Stimulated activated CD4-positive, alpha-beta T cell treated with anti-CD3 and anti-CD28 coated beads, TNF-alpha, amount 100 ng/mL, for 24 hours (primary cell): ENCODE measurements at regions not wholly inside any gene's neighbourhood (a gene's known extent, or its start where the extent isn't known, plus 50 kb on each side); places are given as distances from the start of the nearest gene placed in this dataset.
"Not testable (repeated sequence)": the region's sequence is repeated elsewhere in the genome, so short reads cannot be mapped to it uniquely, and the experiment has no call there.

Source experiments
- DNase-seq, 3 experiments: peaks; one replicate each; pipeline ENCODE4 v3.0.0-alpha.2; 2020; ENCODE audit warnings: low read depth in 3 of 3

DNA sequence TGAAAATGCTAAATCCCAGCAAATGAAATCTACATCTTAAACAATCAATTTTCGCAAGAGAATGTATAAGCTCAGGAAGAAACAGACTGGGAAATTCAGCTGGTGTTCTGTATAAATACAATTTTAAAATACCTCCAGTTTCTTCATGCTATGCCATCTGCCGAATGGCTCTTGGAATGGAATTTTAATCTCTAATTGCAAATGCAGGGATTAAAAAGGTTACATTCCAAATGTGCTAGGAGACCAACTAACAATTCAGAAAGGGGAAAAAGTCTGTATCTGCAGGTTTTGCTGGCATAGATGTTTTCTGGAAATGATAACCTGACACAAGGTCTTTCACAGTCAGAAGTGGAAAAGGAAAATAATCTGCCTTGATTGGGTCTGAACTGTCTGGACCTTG, 379.7 kb downstream of the MAT2B start:
- no peak for DNase-seq

DNA sequence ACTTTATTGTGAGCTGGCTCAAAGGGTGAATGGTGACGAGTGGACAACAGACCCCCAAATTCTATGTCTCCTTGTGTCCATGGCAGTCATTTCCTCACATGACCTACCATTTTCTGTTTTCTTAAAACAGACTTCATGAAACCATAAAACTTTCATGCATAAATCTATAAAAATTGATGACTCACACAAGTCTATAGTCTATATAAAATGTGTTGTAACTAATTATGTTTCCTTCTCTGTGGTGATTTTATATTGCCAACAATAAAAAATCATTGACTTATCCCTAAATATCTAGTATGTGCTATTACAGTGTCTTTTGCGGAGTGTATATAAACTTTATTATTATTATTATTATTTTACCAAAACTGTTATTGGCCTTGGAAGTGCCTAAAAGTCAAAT, 382.4 kb downstream of the MAT2B start:
- DNase-seq = no peak

DNA sequence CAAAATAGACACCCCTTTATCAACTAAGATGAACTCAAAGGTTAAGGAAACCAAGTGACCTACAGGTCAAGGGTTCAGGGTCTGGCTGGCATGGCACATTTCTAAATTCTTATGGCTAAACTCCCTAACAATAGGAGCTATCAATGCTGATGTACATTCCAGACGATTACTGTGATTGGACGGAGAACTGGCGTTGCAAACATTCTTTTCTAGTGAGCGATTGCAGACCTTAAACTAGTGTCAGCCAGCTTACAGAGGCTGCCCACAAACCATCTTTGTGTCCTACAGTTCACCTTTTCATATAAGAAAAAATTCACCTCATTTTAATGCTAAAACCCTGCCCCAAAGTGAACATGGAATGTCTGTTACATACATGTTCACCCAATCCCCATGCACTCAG, 382.9 kb downstream of the MAT2B start:
- no peak for DNase-seq

DNA sequence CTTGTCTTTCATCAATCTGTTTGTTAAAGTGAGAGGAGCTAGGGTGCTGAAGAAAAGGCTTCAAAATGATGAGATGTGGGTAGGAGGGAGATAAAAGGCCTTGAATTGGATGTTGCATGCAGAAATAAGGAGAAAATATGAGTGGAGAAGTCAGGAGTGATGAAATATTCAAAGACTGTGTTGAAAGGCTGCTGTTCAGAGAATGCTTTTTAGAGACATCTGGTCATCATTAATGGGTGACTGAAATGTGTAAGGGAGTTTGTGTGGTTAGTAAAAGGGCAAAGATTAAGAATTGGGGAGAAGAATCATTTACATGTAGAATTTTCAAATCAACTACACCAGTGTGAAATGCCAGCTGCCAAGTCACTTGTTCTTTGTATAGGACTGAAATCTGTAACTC, 383.9 kb downstream of the MAT2B start:
- DNase-seq = no peak

DNA sequence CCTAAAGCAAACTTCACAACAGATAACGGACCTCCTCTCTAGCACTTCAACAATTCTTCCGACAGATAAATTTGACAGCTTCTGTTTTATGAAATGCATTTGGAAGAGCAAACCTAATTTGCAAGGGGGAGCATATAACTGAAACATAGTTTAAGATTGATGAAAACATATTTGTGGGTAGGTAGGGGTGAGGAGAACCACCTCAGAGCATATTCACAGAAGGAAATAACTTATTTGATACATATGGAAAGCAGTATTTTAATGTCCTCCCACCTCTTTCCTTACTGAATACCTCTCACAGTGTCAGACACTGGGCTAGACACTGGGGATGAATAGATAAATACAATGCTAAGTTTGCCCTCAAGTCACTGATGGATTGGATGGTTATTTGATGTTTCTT, 384.8 kb downstream of the MAT2B start:
- DNase-seq = no peak

DNA sequence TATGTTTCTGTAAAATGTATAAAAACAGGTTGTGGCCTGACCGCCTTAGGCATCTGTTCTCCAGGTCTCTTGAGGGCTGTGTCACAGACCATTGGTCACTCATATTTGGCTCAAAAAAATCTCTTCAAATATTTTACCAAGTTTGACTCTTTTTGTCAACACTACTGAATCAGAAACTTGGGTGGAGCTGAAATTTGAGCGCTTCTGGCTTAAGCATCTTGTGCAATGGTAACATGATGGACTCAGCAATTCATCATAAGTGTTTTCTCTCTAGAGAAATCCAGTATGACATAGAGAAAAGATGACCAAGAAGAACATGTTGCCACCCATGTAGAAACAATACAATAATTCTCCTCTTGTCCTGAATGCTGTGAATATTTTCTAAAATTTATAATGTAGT, 387.9 kb downstream of the MAT2B start:
- no peak for DNase-seq

DNA sequence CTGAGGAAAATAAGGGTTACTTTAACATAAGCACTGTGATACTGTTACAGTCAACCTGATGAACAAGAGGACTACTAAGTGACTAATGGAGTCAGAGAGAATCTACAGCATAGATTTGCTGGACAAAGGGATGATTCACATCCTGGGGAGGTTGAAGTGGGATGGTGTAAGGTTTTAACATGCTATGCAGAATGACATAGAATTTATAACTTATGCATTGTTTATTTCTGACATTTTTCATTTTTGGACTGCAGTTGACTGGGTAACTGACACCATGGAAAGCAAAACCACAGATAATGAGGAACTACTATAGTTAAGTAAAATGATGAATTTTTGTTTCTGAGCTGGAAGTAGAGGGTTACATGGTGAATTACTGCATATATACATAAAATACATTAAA, 389.2 kb downstream of the MAT2B start:
- no peak for DNase-seq

DNA sequence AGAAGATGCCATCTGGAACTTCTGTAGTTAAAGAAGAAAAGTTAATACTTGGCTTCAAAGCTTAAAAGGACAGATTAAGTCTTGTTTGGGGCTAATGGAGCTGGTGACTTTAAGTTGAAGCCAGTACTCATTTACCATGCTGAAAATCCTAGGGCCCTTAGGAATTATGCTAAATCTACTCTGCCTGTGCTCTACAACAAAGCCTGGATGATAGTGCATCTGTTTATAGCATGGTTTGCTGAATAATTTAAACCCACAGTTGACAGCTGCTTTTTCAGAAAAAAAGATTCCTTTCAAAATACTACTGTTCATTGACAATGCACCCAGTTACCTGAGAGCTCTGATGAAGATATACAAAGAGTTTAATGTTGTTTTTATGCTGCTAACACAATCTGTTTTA, 393.5 kb downstream of the MAT2B start:
- DNase-seq = no peak

DNA sequence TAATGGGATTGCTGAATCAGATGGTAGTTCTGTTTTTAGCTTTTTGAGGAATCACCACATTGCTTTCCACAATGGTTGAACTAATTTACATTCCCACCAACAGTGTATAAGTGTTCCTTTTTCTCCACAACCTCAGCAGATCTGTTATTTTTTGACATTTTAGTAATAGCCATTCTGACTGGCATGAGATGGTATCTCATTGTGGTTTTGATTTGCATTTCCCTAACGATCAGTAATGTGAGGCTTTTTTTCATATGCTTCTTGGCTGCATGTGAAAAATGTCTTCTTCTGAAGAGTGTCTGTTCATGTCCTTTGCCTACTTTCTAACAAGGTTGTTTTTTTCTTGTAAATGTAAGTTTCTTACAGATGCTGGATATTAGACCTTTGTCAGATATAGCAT, 402.4 kb downstream of the MAT2B start:
- DNase-seq = not testable (repeated sequence)

DNA sequence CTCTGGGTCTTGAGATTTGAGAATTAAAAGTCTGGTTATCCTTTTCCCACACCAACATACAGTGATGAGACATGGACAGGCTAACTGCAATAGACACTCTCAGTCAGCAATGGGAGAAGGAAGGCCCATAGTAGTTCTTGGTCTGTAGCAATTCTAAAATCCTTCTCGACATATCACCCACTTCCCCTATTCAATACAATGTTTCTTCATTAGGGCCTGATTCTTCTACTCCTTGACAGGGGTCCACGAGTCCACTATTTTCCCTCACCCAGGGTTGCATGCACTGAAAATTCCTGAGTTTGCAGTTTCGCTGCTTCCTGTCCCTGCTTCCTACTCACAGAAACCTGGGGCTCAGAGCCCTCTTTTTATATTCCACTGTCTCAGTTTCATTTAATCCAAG, 402.8 kb downstream of the MAT2B start:
- DNase-seq = no peak

DNA sequence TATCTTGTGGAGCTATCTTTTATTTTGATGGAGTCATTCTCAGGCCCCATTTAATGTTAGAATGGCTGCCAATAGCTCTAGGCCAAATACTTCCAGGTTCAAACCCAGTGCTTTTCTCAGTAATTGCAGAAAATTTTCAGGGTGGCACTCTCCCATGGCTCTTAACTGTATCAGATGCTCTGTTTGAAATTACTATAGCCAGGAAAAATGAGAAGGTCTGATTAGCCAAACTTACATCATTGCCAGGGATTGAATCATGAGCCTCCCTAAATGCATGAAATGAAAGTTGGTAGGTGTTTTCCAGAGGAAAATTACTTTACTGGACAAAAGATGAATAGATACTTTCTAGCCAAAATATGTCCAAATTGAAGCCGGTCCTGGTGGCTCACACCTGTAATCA, 404.8 kb downstream of the MAT2B start:
- DNase-seq = no peak

DNA sequence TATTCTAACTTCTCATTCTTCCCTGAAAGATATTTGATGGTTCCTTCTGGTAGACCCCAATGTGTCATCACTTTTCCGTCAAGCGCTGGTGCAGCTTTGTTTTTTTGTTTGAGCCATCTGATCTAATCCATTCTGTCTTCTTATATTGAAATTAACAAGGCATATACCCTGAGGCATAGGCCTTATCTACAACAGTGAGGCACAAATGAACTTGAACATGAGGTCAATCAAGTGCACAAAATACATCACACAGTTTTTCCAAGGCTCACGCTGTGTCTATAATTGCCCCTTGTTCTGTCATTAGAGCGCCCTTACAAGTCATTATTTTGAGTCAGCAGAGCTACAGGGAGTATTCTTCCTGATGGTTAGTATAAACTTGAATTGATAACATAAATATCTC, 406.6 kb downstream of the MAT2B start:
- DNase-seq = no peak

DNA sequence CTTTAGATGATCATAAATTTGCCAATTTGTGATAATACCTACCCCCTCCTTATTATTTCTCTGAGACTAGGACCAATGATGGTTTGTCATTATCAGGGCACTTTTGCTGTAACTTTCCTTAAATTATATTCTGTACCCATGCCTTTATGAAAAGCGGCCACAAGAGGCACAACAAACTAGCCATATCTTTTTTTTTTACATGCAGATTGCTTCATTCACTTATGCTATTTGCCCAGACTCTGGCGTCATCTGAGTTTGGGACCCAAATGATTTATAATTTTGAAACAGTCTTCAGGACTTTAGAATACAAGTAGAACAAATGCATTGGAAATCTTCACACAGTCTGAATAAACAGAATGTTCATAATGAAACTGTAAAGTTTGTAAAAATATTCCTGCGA, 408.1 kb downstream of the MAT2B start:
- no peak for DNase-seq

DNA sequence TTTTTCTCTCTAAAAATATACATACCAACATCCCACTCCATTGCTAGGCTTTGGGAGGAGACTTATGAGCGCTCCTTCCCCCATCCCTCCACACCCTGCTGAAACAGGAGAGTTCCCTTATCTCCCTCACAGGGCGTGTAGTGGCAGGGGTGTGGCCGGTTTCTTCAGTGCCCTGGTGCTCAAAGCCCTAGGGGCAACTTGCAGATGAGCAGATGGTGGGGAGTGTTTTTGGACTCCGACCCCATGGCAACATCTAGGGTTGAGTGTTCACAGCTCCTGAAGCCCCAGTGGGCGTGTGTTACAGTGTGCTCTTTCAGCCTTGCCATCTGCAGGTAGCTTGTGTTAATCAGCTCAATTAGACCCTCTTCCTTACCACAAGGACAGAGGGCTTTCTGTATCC, 409.5 kb downstream of the MAT2B start:
- no peak for DNase-seq

DNA sequence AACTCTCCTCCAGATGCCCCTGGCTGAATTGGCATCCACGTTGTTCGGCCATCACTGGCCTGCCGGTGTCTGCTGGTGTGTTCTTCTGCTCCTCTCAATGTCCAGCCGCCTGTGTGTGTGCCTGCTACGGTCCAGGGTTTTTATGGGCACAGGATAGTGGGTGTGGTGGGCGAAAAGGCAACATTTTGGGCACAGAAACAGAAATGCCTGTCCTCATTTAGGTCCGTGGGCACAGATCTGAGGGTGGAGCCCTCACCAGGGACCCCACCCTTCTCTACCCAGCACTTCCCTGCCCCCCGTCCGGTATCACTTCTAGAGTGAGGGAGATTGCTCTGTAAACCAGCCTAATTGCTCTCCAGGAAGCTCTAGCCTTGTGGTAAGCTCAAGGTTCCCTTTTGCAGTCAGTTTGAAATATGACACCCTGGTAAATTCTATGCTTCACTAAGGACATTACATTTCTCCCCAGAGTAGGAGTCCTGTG, 410.1 kb downstream of the MAT2B start:
- DNase-seq = no peak

DNA sequence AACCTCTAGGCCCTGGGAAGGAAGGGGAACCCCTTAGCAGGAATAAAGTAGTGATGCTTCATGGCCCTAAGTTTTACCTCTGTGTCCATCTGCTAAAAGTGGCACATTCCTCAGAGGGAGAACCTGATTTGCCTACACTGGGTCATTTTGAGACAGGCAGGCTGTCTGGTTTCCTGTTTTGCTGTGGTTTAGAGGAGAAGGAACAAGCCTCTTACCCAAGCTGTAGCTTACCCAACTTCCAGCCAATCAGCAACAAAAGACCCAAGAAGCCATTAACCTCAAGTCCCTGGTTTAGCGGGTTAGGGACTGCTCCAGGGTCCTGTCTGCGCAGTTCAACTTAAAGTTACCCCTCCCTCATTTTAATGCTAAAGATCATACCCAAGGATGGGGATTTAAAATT, 411.0 kb downstream of the MAT2B start:
- DNase-seq = no peak

DNA sequence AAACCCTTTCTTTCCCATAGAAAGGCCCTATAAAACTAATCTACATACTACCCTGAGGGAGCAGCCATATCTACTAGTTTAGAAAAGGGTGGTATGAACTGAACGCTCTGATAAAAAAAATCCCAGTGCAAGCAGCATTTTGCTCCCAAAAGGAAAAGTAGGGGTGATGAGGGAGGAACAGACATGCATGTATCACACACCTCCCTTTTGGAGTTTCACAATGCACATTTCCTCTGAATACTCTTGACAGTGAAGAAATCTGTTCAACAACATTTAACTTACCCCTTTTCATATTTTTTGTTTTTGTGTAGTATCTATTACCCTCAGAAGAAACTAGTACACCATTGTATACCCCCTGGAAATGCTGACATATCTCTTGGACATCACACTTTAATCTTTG, 411.4 kb downstream of the MAT2B start:
- DNase-seq = no peak

DNA sequence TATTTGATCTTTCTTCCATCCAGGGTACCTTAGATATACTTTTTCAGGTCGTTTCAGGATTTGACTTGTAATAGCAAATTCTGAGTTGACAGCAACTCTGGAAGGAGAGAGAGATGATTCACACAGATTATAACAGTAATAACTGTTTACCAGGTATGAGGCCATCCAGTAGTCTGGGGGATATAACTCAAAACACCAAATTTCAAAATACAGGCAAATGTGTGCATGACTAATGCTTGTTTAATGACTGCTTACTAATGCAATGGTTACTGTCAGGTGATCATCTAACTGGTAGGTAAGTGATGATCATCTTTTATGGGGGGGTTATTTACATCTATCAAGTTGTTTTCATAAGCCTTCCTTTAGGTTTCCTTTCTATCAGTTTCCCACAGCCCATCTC, 412.3 kb downstream of the MAT2B start:
- no peak for DNase-seq

DNA sequence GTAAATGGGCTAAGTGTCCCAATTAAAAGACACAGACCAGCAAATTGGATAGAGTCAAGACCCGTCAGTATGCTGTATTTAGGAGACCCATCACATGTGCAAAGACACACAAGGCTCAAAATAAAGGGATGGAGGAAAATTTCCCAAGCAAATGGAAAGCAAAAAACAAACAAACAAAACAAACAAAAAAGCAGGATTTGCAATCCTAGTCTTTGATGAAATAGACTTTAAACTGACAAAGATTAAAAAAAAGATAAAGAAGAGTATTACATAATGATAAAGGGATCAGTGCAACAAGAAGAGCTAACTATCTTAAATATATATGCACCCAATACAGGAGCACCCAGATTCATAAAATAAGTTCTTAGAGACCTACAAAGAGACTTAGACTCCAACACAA, 429.6 kb downstream of the MAT2B start:
- not testable (repeated sequence) for DNase-seq

DNA sequence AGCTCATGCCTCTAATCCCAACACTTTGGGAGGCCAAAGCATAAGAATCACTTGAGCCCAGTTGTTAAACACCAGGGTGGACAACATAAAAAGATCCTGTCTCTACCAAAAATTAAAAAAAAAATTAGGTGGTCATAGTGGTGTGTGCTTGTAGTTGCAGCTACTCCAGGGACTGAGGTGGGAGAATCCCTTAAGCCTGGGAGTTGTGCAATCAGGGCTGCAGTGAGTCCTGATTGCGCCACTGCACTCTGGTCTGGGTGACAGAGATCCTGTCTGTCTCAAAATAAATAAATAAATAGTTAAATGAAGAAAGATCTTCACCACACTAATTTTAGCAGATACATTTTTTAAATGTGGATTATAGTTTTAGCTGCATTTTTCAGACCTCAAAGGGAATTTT, 433.2 kb downstream of the MAT2B start:
- DNase-seq = no peak

DNA sequence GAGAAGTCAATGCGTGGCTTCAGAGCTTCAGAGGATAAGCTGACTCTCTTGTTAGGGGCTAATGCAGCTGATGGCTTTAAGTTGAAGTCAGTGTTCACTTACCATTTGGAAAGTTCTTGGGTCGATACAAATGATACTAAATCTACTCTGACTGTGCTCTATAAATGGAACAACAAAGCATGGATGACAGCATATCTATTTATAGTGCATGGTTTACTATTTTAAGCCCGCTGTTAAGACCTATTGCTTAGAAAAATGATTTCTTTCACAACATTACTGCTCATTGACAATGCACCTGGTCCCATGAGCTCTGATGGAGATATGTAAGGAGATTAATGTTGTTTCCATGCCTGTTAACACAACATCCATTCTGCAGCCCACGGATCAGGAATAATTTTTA, 435.7 kb downstream of the MAT2B start:
- no peak for DNase-seq

DNA sequence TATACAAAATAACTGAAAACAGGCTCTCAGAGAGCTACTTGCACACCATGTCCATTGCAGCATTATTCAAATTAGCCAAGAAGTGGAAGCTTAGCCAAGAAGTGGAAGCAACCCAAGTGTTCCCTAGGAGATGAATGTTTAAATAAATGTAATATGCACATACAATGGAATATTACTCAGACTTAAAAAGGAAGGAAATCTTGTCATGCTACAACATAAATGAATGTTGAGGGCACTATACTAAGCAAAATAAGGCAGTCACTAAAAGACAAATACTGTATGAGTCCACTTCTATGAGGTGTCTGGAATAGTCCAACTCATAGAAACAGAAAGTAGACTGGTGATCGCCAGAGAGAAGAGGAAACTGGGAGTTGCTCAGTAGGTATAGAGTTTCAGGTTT, 438.1 kb downstream of the MAT2B start:
- no peak for DNase-seq

DNA sequence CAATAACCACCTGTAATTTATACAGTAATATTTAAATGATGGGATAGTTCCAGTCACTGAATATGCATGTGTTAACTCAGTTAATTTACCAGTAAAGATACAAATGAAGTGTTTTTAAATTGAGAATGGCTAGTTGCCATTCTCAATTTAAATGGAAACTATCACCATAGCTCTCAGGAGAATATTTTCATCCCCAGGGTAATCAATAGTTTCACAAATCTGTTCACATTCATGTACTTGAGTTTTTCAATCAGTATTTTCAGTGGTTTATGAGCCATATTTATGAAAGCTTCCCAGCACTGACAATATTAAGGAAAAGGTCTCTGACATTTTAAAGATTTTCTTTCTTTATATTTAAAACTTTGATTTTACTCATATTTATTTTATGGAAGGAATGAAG, 439.3 kb downstream of the MAT2B start:
- no peak for DNase-seq

DNA sequence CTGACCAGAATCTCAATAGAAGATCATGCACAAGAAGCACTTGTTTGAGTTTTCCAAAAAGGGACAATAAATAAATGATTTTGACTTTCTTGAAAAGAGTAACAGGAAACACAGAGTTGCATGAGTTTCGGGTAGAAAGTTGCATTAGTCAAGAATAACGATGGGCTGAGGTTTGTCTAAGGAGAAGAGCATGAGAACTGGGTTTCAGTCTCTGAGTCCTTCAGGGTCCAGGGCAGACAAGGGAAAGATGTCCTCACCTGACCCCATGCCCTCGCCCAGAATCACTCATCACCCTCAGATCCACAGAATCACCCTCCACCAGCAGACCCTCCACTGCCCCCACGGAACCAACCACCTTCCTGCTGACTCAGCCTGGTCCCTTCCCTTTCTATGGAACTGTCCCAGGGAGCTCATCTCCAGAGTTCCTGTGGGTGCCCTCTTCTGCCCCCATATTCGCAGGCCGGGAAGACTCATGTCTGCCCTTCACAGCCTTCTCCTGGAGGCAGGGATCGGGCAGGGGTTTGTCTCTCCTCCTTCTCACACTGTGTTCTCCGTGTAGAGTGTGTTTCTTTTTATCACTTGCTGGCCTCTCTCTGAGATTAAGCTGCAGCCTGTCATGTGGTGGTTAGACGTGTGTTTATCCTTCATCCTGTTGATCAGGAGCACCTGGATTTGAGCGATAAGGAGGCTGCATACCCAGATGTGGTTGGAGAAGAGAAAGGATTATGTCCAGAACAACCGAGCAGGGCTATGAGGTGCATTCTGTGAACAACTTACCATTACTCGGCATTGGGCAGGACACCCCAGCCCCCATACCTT, 442.6 kb downstream of the MAT2B start:
- DNase-seq = no peak
